ENCODE measurements at regions not wholly inside any gene's neighbourhood (a gene's known extent, or its start where the extent isn't known, plus 50 kb on each side); places are given as distances from the start of the nearest gene placed in this dataset.

DNA sequence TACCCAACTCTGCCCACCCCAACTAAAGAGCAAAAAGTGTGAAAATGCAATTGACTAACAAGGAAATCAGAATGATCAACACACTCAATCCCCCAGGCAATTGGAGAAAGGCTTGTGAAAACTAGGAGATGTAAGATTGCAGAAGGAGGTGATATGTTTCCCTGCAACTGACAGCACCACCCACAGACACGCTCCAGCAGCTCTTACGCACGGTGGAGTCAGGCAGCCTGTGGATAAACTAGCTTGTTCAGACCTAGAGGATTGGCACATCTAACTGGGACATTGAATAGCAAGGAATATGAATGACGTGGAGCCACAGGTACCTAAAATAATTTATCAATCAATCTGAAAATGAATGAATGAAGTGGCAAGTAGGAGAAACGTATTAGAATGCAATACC lies 125.7 kb upstream of the MYO3A start (continued):
- TF ChIP-seq, protein P1, sequence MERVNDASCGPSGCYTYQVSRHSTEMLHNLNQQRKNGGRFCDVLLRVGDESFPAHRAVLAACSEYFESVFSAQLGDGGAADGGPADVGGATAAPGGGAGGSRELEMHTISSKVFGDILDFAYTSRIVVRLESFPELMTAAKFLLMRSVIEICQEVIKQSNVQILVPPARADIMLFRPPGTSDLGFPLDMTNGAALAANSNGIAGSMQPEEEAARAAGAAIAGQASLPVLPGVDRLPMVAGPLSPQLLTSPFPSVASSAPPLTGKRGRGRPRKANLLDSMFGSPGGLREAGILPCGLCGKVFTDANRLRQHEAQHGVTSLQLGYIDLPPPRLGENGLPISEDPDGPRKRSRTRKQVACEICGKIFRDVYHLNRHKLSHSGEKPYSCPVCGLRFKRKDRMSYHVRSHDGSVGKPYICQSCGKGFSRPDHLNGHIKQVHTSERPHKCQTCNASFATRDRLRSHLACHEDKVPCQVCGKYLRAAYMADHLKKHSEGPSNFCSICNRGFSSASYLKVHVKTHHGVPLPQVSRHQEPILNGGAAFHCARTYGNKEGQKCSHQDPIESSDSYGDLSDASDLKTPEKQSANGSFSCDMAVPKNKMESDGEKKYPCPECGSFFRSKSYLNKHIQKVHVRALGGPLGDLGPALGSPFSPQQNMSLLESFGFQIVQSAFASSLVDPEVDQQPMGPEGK (CRISPR knock-in tag; IDR thresholded peaks at IDR 0.05; ENCODE audit: borderline replicate concordance): no peak
- no peak for TF ChIP-seq CSRNP3 (CRISPR knock-in tag; IDR thresholded peaks at IDR 0.05)
- no peak for TF ChIP-seq ZNF70 (CRISPR knock-in tag; IDR thresholded peaks at IDR 0.05)
- TF ChIP-seq PPARA (CRISPR knock-in tag; IDR thresholded peaks at IDR 0.05; ENCODE audit: borderline replicate concordance): no peak
- TF ChIP-seq TOX (CRISPR knock-in tag; IDR thresholded peaks at IDR 0.05; ENCODE audit: borderline replicate concordance): no peak
- no peak for TF ChIP-seq ZNF8 (CRISPR knock-in tag; IDR thresholded peaks at IDR 0.05)
- TF ChIP-seq SNAI2 (CRISPR knock-in tag; IDR thresholded peaks at IDR 0.05): no peak
- TF ChIP-seq TCF4 (CRISPR knock-in tag; IDR thresholded peaks at IDR 0.05; ENCODE audit: borderline replicate concordance): no peak

GRCh38 chr10:25811052-25811685 lies 122.9 kb upstream of the MYO3A start:
- ATAC-seq: no peak

More at GRCh38 chr10:25811052-25811685, 122.9 kb upstream of the MYO3A start:
- TF ChIP-seq BACH2 (CRISPR knock-in tag; IDR thresholded peaks at IDR 0.05; ENCODE audit: borderline replicate concordance) (no peak), TCF4 (CRISPR knock-in tag; IDR thresholded peaks at IDR 0.05; ENCODE audit: borderline replicate concordance) (no peak), GLIS3 (CRISPR knock-in tag; IDR thresholded peaks at IDR 0.05) (no peak), RARB (CRISPR knock-in tag; IDR thresholded peaks at IDR 0.05) (no peak), ZNF565 (CRISPR knock-in tag; conservative IDR thresholded peaks at IDR 0.05; ENCODE audit: low read depth) (no peak), SNAI2 (CRISPR knock-in tag; IDR thresholded peaks at IDR 0.05) (no peak), ZNF8 (CRISPR knock-in tag; IDR thresholded peaks at IDR 0.05) (no peak), CSDC2 (CRISPR knock-in tag; IDR thresholded peaks at IDR 0.05) (no peak), OSR1 (CRISPR knock-in tag; IDR thresholded peaks at IDR 0.05) (no peak), ZNF70 (CRISPR knock-in tag; IDR thresholded peaks at IDR 0.05) (no peak), ESRRG (CRISPR knock-in tag; IDR thresholded peaks at IDR 0.05) (no peak), ZC3H10 (CRISPR knock-in tag; IDR thresholded peaks at IDR 0.05) (no peak), PPARA (CRISPR knock-in tag; IDR thresholded peaks at IDR 0.05; ENCODE audit: borderline replicate concordance) (no peak), CSRNP3 (CRISPR knock-in tag; IDR thresholded peaks at IDR 0.05) (no peak), ARNTL (CRISPR knock-in tag; IDR thresholded peaks at IDR 0.05; ENCODE audit: borderline replicate concordance, low read depth) (no peak), ZFP30 (CRISPR knock-in tag; IDR thresholded peaks at IDR 0.05) (no peak), TSHZ2 (CRISPR knock-in tag; IDR thresholded peaks at IDR 0.05) (no peak), TOX (CRISPR knock-in tag; IDR thresholded peaks at IDR 0.05; ENCODE audit: borderline replicate concordance) (no peak)
- TF ChIP-seq, protein P1 (CRISPR knock-in tag; IDR thresholded peaks at IDR 0.05; ENCODE audit: borderline replicate concordance): no peak

Measured in SK-N-SH treated with all-trans-retinoic acid at 6 μM for 48 hours (cell line).